ENCODE measurements at regions not wholly inside any gene's neighbourhood (a gene's known extent, or its start where the extent isn't known, plus 50 kb on each side); places are given as distances from the start of the nearest gene placed in this dataset.
"Not testable (repeated sequence)": the region's sequence is repeated elsewhere in the genome, so short reads cannot be mapped to it uniquely, and the experiment has no call there.

GRCh38 chr15:69675731-69676130, 223.1 kb downstream of the RPLP1 start:
- Histone ChIP-seq H3K36me3 (ENCODE audit: control insufficient read depth, insufficient read depth, low read length) (no peaks in the 10 kb centered on the region), H3K4me1 (ENCODE audit: control insufficient read depth, insufficient read depth, low read length) (no peaks in the 10 kb centered on the region), H3K4me3 (ENCODE audit: low read length) (no peak overlapping the region), H3K27me3 (ENCODE audit: control insufficient read depth, insufficient read depth, low read length, poor library complexity, severe bottlenecking) (peaks cover 50% of the 10 kb centered on the region), H3K9ac (ENCODE audit: extremely low read depth, low read length, poor library complexity, severe bottlenecking) (no peak overlapping the region), H3K27ac (ENCODE audit: low read depth, low read length) (no peak overlapping the region), H3K9me3 (ENCODE audit: control insufficient read depth, low read length) (no peaks in the 10 kb centered on the region)
- 91 to 93% methylated on average over 2 of the region's 2 CpGs for WGBS, 2 experiments (ENCODE audit: insufficient coverage in 1 of 2, insufficient read length in 1 of 2)
- H3K9me3 Mint-ChIP-seq = no peaks in the 10 kb centered on the region
- H3K27me3 Mint-ChIP-seq (ENCODE audit: insufficient read depth) = peaks cover 19% of the 10 kb centered on the region
- no peak overlapping the region for H3K4me3 Mint-ChIP-seq
- no peak for TF ChIP-seq CTCF (conservative IDR thresholded peaks at IDR 0.05)
- H3K4me1 Mint-ChIP-seq = no peaks in the 10 kb centered on the region
- no peak for DNase-seq
- H3K36me3 Mint-ChIP-seq (ENCODE audit: low read depth) = no peaks in the 10 kb centered on the region
- no peak overlapping the region for H3K27ac Mint-ChIP-seq

DNA sequence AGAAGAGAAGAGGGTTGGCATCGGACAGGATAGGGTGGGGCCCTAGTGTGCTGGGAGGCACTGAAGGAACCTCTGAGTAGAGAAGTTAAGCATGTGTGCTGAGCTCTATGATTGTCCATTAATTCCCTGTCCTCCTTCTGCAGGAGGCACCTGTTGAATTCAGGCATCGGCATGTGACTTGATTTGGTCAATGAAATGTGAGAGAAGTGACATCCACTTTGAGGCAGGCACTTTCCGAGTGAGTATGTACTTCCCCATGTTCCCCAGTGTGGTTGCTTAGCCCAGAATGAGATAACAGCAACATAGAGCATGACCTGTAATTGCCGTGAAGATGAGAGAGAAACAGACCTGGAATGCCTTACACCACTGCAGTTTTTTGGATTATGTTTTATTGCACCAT, 224.8 kb downstream of the RPLP1 start:
- H3K9me3 ChIP-seq (ENCODE audit: control insufficient read depth, low read length) = peaks cover 6% of the 10 kb centered on the region
- TF ChIP-seq CTCF (conservative IDR thresholded peaks at IDR 0.05) = no peak
- Mint-ChIP-seq H3K27me3 (ENCODE audit: insufficient read depth) (peaks cover 18% of the 10 kb centered on the region), H3K36me3 (ENCODE audit: low read depth) (no peaks in the 10 kb centered on the region), H3K27ac (no peak overlapping the region), H3K4me3 (no peak overlapping the region), H3K9me3 (peaks cover 2% of the 10 kb centered on the region), H3K4me1 (no peaks in the 10 kb centered on the region)
- H3K4me1 ChIP-seq (ENCODE audit: control insufficient read depth, insufficient read depth, low read length) = no peaks in the 10 kb centered on the region
- no peak overlapping the region for H3K4me3 ChIP-seq (ENCODE audit: low read length)
- peaks cover 50% of the 10 kb centered on the region for H3K27me3 ChIP-seq (ENCODE audit: control insufficient read depth, insufficient read depth, low read length, poor library complexity, severe bottlenecking)
- WGBS, 2 experiments (ENCODE audit: insufficient coverage in 1 of 2, insufficient read length in 1 of 2) = 92 to 97% methylated on average over 3 to 4 of the region's 4 CpGs
- H3K36me3 ChIP-seq (ENCODE audit: control insufficient read depth, insufficient read depth, low read length) = no peaks in the 10 kb centered on the region
- no peak for DNase-seq
- H3K9ac ChIP-seq (ENCODE audit: extremely low read depth, low read length, poor library complexity, severe bottlenecking) = no peak overlapping the region
- no peak overlapping the region for H3K27ac ChIP-seq (ENCODE audit: low read depth, low read length)

DNA sequence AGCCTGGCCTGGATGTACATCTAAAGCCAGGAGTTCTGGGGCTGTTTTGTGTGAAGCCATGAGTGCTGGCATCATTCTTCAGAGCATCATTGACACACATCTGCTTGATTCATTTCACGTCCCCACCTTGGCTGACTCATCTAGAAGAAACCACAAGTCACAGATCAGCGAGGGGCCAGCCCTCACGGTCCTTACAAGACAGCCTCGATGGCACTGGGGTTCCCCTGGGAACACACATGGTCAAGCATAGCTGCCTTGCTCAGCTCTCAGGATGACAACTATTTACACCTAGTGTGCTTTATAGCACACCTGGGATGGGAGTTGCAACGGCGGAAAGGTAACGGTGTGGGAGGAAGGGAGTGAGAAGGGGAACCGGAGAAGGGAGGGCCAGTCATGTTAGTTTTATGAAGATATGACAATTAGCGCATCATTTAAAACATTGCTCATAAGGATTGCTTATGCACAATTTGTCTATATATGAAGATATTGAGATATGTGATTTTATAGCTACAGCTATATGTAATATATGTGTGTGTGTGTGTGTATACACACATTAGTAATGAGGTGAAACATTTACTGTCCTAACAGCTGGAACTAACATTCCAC, 227.1 kb downstream of the RPLP1 start:
- no peak for DNase-seq
- H3K36me3 ChIP-seq (ENCODE audit: control insufficient read depth, insufficient read depth, low read length) = no peaks in the 10 kb centered on the region
- no peaks in the 10 kb centered on the region for H3K4me1 Mint-ChIP-seq
- H3K9me3 ChIP-seq (ENCODE audit: control insufficient read depth, low read length) = peaks cover 16% of the 10 kb centered on the region
- H3K36me3 Mint-ChIP-seq (ENCODE audit: low read depth) = no peaks in the 10 kb centered on the region
- WGBS, 2 experiments (ENCODE audit: insufficient coverage in 1 of 2, insufficient read length in 1 of 2) = 91 to 96% methylated on average over 4 to 9 of the region's 9 CpGs
- peaks cover 20% of the 10 kb centered on the region for H3K27me3 Mint-ChIP-seq (ENCODE audit: insufficient read depth)
- no peak overlapping the region for H3K27ac Mint-ChIP-seq
- H3K4me3 ChIP-seq (ENCODE audit: low read length) = no peak overlapping the region
- H3K9me3 Mint-ChIP-seq = peaks cover 10% of the 10 kb centered on the region
- H3K27ac ChIP-seq (ENCODE audit: low read depth, low read length) = no peak overlapping the region
- H3K27me3 ChIP-seq (ENCODE audit: control insufficient read depth, insufficient read depth, low read length, poor library complexity, severe bottlenecking) = peaks cover 36% of the 10 kb centered on the region
- H3K4me3 Mint-ChIP-seq = no peak overlapping the region
- TF ChIP-seq CTCF (conservative IDR thresholded peaks at IDR 0.05) = no peak
- no peaks in the 10 kb centered on the region for H3K4me1 ChIP-seq (ENCODE audit: control insufficient read depth, insufficient read depth, low read length)
- H3K9ac ChIP-seq (ENCODE audit: extremely low read depth, low read length, poor library complexity, severe bottlenecking) = no peak overlapping the region

GRCh38 chr15:69684823-69685222, 232.2 kb downstream of the RPLP1 start:
- not testable (repeated sequence) for H3K9ac ChIP-seq (ENCODE audit: extremely low read depth, low read length, poor library complexity, severe bottlenecking); DNase-seq; H3K27me3 ChIP-seq (ENCODE audit: control insufficient read depth, insufficient read depth, low read length, poor library complexity, severe bottlenecking); H3K4me3 ChIP-seq (ENCODE audit: low read length); H3K27ac ChIP-seq (ENCODE audit: low read depth, low read length); H3K27ac Mint-ChIP-seq; H3K4me3 Mint-ChIP-seq; H3K4me1 ChIP-seq (ENCODE audit: control insufficient read depth, insufficient read depth, low read length); H3K36me3 Mint-ChIP-seq (ENCODE audit: low read depth); H3K4me1 Mint-ChIP-seq; H3K36me3 ChIP-seq (ENCODE audit: control insufficient read depth, insufficient read depth, low read length)
- peaks cover 26% of the 10 kb centered on the region for H3K9me3 ChIP-seq (ENCODE audit: control insufficient read depth, low read length)
- WGBS, 2 experiments (ENCODE audit: insufficient coverage in 1 of 2, insufficient read length in 1 of 2) = 67% methylated on average over 4 of the region's 4 CpGs; no CpG with 5 or more reads in 1 of the 2 experiments
- peaks cover 29% of the 10 kb centered on the region for H3K9me3 Mint-ChIP-seq
- peaks cover 23% of the 10 kb centered on the region for H3K27me3 Mint-ChIP-seq (ENCODE audit: insufficient read depth)

All from endodermal cell (in vitro differentiated cells).